M059J (cell line): ENCODE measurements at regions not wholly inside any gene's neighbourhood (a gene's known extent, or its start where the extent isn't known, plus 50 kb on each side); places are given as distances from the start of the nearest gene placed in this dataset.
"Not testable (repeated sequence)": the region's sequence is repeated elsewhere in the genome, so short reads cannot be mapped to it uniquely, and the experiment has no call there.

Experiments
- DNase-seq: peaks from one replicate; pipeline ENCODE4 v3.0.0-alpha.2; 2012; ENCODE audit warnings: low read depth

DNA sequence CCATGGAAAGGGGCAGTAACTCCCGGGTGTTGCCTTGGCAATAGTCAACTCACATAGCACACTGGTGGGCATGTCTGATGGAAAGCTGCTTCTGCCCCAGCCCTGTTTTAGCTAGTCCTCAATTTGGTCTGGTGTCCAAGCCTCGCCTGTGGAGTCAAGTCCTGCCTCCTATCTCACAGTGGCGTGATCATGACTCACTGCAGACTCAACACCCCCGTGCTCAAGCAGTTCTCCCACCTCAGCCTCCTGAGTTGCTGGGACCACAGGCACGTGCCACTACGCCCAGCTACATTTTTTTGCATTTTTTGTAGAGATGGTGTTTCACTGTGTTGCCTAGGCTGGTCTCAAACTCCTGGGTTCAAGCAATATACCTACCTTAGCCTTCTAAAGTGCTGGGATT lies 218.9 kb upstream of the FRG2C start:
- peak; percentile 23 for DNase-seq

DNA sequence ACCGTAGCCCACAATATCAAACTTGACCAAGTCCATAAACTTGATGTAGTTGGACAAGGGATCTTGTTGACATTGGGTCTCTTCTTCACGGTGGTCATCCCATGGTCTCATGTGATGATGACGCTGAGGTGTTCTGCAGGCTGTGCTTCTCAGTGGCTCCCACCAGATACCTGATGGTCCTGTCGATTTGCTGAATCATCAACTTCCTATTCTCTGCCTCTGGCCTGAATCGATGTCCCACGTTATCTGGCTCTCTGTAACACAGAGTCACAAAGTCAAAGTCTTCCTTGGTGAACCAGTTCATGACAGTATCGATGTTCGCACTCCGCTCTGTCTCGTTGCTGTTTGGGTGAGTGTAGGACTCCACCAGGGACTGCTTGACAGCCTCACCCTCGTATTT lies 217.2 kb upstream of the FRG2C start:
- DNase-seq, result not testable (repeated sequence)

DNA sequence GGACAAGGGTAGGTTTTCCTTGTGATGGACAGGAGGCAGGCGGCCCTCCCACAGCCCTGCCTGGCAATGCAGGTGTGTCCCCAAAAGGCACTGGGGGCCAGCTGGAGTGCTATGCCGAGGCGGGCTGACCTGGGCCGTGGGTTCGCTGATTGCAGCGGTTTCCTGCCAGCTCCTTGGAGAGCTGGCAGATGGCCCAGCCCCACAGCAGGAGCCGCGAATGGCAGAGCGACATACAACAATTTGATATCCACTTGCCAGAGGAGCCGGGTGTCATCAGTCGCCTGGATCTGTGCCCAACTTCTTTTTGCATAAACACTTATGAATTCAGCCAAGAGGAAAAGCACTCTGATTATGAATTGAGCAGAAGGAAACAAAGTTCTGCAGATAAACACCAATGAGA lies 210.8 kb upstream of the FRG2C start:
- peak; percentile 28 for DNase-seq

DNA sequence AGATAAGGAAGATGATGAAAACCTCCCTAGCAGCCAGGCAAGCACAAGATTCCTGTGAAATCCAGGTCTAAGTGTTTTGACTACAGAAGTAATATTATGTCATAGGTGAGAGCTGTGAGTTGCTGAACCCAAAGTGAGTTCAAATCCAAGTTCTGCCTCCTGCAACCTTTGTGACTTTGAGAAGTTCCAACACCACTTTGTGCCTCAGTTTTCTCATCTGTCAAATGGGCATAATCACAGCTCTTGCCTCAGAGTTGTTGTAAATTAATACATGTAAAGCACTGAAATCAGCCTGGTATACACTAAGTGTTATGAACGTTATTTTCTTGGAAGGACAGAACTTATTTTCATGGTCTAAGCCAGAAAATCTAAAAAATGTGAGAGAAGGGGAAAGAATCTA lies 210.3 kb upstream of the FRG2C start:
- not testable (repeated sequence) for DNase-seq

DNA sequence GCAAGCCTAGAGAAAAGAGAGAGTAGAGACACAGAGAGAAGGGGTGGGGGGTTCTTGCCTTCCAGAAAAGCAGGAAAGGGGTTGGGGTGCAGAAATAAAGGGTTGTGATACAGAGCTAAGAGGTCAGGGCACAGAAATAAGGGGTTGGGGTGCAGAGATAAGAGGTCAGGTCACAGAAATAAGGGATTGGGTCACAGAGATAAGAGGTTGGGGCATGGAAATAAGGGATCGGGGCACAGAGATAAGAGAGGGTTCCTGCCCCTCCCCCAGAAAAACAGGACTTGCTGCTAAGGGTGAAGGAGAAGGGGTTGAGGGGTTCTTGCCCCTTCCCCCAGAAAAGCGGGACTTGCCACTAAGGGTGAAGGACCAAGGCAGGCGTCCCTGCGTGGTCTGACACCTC lies 189.6 kb upstream of the FRG2C start:
- not testable (repeated sequence) for DNase-seq

DNA sequence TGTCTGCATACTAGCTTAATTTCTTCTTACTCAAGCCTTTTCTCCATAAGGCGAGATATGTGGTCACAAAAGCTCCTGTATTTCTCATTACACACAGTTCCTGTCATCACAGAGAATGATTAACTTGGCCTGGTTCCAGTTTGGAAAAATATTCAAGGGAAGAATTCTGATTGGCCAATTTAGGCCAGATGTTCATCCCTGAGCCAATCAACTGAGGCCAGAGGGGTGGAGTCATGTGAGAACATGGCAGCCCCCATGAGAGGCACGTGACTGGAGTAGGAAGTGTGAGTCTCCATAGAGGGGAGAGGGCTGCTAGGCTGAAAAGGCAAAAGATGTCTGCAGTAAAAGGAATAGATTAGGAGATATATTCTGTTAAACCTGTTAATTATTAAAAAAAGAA lies 167.5 kb upstream of the FRG2C start:
- DNase-seq, result not testable (repeated sequence)

DNA sequence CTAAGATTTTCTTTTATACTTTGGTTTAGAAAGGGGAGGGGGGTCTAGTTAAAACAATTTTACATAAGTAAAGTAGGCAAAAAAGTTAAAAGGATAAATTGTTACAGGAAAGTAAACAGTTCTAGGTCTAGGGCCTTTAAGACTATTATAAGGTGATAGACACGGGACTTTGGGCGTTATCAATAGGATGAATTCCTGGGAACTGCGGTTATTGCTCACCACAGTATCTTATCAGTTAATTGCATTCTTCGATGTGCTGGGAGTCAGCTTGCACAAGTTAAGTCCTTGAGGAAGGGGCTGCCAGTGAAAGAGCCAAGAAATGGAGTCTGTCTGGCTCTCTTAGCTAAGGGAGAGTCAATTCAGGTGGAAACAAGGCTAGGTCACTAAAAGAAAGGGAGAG lies 163.8 kb upstream of the FRG2C start:
- not testable (repeated sequence) for DNase-seq

DNA sequence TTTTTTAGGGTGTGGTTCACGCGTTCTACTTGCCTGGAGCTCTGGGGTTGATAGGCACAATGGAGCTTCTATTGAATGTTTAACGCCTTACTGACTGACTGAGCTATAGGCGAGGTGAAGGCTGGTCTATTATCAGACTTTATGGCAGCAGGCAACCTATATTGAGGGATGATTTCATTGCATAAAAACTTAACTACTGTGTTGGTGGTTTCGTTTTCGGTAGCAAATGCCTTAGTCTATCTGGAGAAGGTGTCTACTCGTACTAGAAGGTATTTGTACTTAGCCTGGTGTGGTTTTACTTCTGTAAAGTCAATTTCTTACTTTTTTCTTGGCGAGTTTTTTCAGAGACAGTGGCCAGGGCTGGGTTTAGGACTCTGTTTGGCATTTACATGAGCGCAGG lies 162.0 kb upstream of the FRG2C start:
- not testable (repeated sequence) for DNase-seq

DNA sequence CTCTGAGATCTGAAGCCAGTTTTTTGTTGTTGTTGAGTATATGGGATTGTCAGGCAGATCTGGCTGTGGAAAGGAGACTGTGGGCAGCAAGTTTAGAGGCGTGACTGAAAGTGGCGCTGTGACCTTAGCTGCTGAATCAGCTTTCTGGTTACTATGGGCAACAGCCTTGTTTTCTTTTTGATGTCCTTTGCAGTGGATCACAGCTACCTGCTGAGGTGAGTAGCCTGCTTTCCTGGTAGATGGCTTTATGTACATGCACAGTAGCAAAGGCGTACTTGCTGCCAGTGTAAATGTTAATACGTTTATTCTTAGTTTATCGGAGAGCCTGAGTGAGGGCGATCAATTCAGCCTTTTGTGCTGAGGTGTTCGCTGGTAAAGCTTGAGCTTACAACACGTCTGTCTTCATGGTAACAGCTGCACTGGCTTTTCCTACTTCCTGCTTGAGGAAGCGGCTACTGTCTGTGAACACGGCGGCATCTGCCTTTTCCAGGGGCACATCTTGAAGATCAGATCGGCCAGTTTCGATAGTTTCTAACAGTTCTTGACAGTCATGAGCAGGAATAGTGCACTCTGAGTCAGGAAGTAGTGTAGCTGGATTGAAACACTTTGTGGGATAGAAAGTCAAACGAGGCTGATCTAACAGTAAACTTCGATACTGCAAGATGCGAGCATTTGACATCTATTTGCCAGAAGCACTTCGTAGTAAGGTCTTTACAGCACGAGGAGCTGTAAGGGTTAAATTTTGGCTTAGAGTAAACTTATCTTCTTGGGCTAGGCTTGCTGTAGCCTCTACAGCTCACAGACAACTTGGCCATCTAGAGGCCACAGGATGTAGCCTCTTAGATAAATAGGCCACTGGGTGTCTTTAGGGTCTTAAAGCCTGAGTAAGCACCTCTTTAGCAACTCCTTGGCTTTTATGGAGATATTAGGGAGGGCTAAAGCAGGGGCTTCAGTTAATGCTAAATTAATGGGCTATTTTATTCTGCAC lies 161.1 kb upstream of the FRG2C start:
- DNase-seq, result peak; percentile 25

DNA sequence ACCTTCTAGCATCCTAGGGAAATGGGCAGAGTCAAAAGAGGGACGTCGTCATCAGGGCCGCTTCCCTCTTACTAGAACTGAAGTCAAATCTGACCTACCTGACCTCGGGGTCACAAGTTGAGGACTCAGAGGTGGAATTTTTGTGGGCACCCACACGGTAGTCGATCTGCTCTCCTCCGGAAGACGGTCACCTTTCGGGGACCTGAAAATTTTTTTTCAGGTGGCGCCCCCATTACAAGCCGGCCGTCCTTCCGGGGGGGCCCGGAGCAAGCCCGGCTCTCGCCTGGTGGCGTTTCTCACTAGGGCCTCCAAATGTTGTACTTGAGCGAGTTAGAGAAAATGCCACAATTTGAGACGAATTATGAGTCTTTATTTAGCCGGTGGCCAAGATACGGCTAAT lies 157.5 kb upstream of the FRG2C start:
- no peak for DNase-seq

DNA sequence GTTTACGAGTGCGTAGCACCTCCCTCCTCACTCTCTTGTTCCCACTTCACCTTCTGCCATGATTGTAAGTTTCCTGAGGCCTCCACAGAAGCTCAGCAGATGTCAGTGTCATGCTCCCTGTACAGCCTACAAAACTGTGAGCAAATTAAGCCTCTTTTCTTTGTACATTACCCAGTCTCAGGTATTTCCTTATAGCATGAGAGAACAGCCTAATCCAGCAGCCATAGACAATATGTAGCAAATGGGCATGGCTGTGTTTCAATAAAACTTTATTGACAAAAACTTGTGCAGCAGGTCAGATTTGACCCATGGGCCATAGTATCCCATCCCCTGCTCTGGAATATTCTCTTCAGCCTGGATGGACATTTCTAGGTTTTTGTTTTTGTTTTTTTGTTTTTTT lies 156.2 kb upstream of the FRG2C start:
- not testable (repeated sequence) for DNase-seq

DNA sequence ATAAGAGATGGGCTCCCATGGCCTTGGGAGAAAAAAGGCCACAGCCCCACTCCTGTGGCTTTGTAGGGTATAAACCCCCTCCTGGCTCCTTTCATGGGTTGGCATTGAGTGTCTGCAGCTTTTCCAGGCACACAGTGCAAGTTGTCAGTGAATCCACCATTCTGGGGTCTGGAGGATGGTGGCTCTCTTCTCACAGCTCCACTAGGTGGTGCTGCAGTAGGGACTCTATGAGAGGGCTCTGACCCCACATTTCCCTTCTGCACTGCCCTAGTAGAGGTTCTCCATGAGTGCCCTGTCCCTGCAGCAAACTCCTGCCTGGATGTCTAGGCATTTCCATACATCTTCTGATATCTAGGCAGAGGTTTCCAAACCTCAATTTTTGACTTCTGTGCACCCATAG lies 136.5 kb upstream of the FRG2C start:
- DNase-seq, result not testable (repeated sequence)

DNA sequence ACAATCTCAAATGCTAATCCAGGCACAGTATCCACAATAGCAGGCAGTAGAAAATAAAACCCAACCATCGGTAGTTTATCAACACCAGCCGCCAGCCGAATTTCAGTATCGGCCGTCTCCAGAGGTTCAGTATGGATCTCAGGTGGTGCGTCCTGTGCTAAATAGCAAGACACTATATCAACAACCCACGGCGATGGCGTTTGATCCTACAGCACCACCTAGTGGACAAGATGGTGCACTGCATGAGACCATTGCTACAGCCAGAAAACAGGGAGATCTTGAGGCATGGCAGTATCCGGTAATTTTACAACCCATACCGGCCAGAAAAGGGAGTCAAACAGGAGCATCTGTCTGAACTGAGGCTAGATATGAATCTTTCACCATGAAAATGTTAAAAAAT lies 112.0 kb upstream of the FRG2C start:
- DNase-seq, result peak; percentile 2

DNA sequence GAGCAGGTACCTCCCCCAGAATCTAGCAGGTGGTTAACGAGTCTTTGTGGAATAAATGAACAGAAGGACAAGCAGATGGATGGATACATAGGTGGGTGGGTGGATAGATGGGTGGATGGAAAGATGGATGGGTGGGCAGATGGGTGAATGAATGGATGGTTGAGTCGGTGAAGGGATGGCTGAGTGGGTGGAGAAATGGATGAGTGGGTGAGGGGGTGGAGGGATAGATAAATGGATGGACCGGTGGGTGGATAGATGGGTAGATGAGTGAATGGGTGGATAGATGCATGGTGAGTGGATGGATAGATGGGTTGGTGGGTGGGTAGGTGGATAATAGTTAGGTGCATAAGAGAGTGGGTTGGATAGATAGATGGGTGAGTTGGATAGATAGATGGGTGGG lies 99.7 kb upstream of the FRG2C start:
- not testable (repeated sequence) for DNase-seq

DNA sequence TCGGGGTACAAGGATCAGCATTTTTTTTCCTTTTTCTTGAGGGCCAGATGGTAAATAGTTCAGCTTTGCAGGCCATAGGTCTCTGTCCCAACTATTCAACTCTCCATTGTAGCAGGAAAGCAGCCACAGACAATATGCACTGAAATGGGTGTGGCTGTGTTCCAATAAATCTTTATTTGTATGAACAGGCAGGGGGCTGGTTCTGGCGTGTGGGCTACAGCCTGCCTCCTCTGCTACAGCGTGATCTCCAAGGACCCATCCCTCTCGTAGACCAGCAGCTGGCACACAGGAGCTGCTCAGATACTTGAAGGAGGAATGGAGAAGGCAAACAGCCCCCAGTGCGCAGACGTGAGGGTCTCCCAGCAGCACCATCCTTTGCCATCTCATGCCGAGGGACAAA lies 91.8 kb upstream of the FRG2C start:
- not testable (repeated sequence) for DNase-seq

DNA sequence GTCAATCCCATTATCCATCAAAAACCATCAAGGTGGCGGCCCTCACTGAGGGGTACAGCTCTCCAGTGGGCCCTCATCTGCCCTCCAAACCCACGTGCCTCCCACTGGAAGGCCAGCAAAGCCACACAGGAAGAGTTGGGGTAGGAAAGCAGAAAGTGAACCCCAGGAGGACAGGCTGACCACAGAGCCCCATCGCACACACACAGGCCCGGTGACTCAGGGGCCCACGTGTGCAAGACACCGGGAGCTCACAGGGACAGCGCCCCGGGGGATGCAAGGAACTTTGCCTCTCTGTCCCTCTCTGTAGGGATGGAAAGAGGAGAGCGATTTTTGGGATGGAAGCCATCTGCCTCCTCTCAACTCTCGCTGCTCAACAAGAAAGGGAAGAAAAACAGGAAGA lies 85.0 kb upstream of the FRG2C start:
- DNase-seq, result not testable (repeated sequence)

DNA sequence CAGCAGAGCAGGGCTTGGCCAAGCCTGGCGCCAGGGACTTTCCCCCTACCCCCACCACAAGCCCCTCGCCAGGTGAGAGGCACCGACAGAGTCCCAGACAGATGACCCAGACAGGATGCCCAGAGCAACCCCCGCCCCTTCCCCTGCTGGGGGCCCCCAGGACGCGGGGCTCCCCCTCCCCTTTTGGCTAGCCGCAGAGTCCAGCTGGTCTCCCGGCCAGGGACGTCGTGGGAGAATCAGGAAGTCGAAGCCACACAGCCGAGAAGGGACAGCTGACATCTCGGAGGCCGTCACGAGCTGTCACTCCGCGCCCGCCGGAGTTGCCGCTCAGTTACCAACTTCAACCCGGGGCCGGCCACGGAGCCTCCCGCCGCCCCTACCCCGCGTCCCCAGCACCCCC lies 84.6 kb upstream of the FRG2C start:
- not testable (repeated sequence) for DNase-seq

DNA sequence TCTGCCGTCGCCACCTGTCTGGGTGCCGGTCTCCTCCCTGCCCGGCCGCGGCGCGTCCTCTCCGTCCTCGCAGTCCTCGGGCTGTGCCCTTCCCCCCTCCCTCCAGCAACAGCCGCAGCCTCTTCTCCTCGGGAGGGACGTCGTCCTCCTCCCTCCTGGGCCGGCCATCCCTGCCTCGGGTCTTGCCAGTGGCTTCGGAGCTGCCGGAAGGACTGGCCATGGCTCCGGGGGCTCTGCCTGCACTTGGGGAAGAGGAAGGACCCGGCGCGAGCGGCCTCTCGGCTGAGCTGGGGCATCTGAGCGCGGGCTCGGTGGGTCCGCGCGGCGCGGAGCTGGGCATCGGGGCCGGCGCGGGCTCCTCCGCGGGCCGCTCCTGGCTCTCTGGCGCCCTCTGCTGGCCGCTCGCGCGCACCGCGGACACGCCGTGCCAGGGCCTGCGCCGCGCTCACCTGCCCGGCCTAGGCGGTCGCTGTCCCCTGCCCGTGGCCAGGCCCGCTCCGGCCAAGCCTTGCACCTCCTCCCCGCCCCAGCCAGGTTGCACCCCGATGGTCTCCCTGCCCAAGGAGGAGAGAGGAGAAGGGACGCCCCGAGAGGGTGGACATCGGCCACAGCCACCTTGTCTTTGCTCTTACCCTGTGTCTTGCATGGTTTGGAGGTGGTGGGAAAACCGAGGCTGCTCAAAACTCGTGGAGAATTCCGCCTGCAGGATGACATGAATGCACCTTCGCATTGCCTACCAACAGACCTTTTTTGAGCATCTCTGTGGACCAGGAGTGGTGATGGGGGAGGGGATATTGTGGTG lies 83.9 kb upstream of the FRG2C start:
- DNase-seq, result not testable (repeated sequence)

DNA sequence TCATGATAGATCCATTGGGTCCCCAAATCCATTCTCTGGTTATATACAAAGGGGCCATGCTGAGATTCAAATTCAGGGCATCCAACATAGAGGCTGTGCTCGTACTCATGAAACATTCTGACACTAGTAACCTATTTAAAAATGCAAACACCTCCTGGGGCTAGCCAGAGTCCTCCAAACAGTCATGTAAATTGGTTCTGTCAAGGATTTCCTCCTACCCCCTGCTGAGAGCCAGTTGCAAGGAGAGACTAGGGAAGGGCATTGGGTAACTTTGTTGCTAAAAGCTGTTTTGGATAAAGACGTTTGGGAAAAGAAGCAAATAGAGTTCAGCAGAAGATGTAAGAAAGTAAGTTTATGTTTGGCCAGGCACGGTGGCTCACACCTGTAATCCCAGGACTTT lies 81.6 kb upstream of the FRG2C start:
- DNase-seq, result not testable (repeated sequence)

DNA sequence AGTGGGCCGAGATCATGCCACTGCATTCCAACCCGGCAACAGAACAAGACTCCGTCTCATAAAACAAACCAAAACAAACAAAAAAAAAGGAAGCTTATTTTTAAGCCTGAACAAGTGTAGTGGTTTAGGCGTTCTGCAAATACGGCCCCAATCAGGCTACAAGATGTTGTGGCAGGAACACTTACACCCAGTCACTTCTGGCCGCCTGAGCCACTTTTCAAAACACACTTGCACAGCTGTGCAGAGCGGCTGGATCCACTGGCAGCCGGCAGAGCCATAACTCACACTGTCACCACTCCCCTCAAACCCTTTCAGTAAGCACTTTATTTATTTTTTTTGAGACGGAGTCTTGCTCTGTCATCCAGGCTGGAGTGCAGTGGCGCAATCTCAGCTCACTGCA lies 81.0 kb upstream of the FRG2C start:
- not testable (repeated sequence) for DNase-seq

DNA sequence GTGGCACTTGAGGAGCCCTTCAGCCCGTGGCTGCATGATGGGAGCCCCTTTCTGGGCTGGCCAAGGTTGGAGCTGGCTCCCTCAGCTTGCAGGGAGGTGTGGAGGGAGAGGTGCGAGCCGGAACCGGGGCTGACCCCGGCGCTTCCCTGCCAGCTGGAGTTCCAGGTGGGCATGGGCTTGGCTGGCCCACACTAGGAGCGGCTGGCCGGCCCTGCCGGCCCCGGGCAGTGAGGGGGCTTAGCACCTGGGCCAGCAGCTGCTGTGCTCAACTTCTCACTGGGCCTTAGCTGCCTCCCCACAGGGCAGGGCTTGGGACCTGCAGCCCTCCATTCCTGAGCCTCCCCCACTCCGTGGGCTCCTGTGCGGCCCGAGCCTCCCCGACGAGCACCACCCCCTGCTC lies 76.4 kb upstream of the FRG2C start:
- DNase-seq, result not testable (repeated sequence)

DNA sequence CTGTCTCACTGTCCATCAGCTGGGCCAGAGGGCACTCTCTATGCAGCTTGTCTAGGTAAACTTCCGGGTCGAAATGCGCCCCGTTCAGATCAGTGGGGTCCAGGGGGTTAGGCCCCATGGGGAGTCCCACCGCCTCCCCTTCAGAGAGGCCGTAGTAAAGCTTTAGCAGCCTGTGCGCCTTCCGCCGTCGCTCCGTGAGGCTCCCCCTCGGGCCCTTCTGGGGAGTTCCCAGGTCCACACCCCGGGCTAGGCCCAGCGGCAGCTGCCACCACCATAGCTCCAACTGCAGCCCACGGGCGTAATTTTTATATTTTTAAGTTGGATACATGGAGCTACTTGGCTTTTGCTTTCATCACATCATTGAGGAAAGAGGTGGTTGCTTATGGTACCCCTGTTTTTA lies 73.7 kb upstream of the FRG2C start:
- not testable (repeated sequence) for DNase-seq
